WI38 (cell line): ENCODE measurements at regions not wholly inside any gene's neighbourhood (a gene's known extent, or its start where the extent isn't known, plus 50 kb on each side); places are given as distances from the start of the nearest gene placed in this dataset.

Source experiments
- H3K4me3 ChIP-seq: 2 replicates; pipeline ENCODE4 v1.5.1; 2011; ENCODE audit warnings: low read depth, mild to moderate bottlenecking, control low read depth, low read length
- TF ChIP-seq, protein P1 (sequence below): IDR thresholded peaks from 2 replicates; pipeline ENCODE4 v1.5.1; 2012; ENCODE audit warnings: low read depth, mild to moderate bottlenecking, control low read depth, low read length

DNA sequence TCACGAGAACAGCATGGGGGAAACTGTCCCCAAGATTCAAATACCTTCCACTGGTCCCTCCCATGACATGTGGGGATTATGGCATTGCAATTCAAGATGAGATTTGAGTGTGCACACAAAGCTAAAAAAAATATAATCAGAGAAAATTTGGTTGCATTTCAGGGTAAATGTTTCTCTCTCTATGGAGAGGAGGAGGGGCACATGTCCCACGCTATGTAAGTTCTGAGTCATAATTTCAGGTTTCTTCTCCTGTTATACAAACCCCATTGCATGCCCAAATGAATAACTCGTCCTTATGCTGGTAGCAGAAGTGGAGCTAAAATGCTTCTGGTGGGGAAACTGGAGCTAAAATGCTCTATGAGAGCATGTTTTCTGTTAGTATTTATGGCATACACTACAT, 209.7 kb upstream of the DCBLD2 start:
- TF ChIP-seq, protein P1, sequence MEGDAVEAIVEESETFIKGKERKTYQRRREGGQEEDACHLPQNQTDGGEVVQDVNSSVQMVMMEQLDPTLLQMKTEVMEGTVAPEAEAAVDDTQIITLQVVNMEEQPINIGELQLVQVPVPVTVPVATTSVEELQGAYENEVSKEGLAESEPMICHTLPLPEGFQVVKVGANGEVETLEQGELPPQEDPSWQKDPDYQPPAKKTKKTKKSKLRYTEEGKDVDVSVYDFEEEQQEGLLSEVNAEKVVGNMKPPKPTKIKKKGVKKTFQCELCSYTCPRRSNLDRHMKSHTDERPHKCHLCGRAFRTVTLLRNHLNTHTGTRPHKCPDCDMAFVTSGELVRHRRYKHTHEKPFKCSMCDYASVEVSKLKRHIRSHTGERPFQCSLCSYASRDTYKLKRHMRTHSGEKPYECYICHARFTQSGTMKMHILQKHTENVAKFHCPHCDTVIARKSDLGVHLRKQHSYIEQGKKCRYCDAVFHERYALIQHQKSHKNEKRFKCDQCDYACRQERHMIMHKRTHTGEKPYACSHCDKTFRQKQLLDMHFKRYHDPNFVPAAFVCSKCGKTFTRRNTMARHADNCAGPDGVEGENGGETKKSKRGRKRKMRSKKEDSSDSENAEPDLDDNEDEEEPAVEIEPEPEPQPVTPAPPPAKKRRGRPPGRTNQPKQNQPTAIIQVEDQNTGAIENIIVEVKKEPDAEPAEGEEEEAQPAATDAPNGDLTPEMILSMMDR = no peak
- no peak overlapping the region for H3K4me3 ChIP-seq

DNA sequence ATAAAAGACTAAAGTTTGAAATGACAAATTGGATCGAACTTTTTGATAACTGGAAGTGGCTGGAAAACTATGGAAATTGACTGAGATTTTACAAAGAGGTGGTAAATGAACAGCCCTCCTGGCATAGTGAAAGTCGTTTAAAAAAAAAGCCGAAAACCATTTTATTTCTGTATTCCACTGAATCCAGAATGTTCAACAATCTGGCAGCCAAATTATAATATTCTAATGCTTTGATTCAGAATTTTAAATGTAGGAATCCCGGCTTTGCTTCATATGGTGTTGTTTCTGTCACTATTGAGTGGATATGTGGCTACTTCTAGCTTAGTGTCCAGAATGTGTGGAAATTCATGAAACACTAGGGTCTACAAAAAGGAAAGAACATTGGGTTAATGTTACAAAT, 208.9 kb upstream of the DCBLD2 start:
- no peak overlapping the region for H3K4me3 ChIP-seq
- TF ChIP-seq, protein P1 = no peak

DNA sequence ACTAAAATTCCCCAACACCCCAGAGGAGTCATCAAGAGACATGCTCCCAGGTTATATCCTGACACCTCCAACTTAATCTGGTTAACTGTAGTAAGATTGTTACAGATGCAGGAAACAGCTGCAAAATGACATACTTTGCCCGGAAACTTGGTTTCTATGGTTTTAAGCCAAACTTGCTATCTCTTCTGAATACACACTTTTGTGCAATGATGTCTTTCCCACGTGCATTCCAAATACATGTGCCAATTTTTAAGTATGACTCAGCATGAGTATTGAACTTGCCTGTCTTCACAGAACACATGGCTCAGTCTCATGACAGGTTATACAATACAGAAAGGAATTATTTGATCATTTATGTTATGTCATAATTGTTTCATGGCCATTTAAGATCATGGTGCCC, 207.0 kb upstream of the DCBLD2 start:
- TF ChIP-seq, protein P1 = no peak
- H3K4me3 ChIP-seq = no peak overlapping the region

DNA sequence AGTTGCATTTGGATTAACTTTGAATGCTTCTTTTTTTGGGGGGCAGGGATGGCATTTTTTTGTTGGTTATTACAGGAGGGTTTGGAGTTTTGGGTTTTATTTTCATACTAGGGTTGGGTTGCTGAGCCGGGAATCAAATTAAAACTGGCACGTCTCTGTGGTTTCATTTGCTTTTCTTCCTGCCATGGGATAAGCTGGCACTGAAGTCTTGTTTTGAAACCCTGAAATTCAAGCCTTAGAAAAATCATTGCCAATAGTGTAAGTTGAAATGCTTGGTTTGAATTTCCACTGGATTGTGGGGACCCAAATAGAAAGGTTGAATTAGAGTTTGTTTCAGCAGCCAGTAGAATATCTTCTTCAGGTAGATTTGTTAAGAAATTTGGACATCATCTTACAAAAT, 193.1 kb upstream of the DCBLD2 start:
- TF ChIP-seq, protein P1 = no peak
- no peak overlapping the region for H3K4me3 ChIP-seq

DNA sequence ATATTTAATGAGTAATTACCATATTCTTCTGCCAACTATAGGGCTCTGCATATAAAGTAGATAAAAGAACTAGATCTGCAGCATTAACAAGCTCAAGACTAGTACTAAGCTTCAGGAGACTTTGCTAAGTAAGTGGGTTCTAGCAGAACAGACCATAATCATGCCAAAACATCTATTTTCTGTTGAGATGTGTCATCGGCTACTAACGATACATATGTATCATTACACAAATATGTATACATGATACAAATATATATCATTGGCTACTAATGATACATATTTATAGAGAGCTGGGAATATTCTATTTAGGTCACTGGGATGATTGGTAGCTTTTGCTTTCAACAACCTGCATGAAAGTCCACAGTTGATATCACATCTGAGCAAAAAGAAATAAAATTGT, 185.8 kb upstream of the DCBLD2 start:
- TF ChIP-seq, protein P1 = no peak
- H3K4me3 ChIP-seq = no peak overlapping the region

DNA sequence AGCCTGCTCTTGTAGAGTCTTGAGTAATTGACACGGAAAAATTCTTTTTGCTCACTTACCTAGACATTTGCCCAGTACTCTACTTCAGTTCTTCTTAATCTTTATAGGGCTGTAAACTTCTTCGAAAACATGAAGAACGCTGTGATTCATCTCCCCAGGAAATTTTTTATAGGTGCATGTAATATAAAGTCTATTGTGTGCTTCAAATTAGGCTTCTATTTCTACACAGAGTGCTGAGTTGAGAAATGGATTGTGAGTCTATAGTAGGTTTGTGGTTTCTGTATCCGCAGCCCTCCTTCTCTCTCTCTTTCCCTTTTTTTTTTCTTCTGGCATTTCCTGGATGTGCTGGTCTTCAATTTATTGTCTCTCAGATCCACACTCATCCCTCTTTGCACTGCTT, 183.3 kb upstream of the DCBLD2 start:
- H3K4me3 ChIP-seq = no peak overlapping the region
- TF ChIP-seq, protein P1 = no peak

DNA sequence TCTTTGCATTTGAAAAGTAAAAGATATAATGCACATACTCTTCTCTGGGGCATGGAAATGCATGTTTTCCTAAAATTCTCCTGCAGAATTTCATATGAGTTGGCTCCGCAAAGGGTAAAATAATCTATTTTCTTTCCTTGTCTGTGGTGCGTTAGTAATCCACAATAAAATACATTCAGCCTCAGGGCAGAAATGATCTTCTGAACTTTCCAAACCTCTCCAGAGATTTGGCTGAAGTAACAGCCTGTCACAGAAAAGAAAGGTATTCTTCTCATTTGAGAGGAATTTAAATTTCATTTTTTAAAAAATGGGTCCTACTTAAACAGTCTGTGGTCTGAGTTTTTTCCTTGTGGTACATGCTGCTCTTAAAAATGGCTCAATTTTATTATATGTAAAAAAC, 182.7 kb upstream of the DCBLD2 start:
- no peak overlapping the region for H3K4me3 ChIP-seq
- TF ChIP-seq, protein P1 = no peak
